ENCODE measurements at regions not wholly inside any gene's neighbourhood (a gene's known extent, or its start where the extent isn't known, plus 50 kb on each side); places are given as distances from the start of the nearest gene placed in this dataset.

DNA sequence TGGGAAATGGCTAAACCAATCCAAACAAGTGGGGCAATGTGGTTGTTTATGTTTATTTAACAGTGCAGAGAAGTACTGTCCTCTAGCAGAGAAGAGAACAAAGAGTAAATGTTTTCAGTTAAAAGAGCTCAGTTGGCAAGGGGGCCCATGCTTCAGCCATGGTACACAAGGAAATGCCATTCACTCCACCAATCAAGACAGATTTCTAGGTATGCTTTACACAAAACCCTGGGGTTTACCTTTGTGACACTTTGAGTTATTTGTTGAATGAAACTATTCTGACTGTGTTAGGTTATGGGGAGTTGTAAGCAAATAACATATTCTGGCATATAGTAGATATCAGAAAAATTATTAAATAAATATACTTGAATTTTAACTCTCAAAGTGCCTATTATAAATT lies 228.5 kb upstream of the MME start:
- no peaks in the 10 kb centered on the region for H3K9me3 ChIP-seq
- DNase-seq (no peak), ATAC-seq (ENCODE audit: low FRiP score in 2 of 2) (no peak)
- H3K27ac ChIP-seq: no peak overlapping the region
- no peak overlapping the region for H3K4me3 ChIP-seq
- H3K4me1 ChIP-seq: no peaks in the 10 kb centered on the region
- no peak for TF ChIP-seq EP300 (IDR thresholded peaks at IDR 0.05)
- TF ChIP-seq POLR2AphosphoS5 (IDR thresholded peaks at IDR 0.05): no peak
- TF ChIP-seq POLR2A (IDR thresholded peaks at IDR 0.05): no peak
- TF ChIP-seq, protein P1, sequence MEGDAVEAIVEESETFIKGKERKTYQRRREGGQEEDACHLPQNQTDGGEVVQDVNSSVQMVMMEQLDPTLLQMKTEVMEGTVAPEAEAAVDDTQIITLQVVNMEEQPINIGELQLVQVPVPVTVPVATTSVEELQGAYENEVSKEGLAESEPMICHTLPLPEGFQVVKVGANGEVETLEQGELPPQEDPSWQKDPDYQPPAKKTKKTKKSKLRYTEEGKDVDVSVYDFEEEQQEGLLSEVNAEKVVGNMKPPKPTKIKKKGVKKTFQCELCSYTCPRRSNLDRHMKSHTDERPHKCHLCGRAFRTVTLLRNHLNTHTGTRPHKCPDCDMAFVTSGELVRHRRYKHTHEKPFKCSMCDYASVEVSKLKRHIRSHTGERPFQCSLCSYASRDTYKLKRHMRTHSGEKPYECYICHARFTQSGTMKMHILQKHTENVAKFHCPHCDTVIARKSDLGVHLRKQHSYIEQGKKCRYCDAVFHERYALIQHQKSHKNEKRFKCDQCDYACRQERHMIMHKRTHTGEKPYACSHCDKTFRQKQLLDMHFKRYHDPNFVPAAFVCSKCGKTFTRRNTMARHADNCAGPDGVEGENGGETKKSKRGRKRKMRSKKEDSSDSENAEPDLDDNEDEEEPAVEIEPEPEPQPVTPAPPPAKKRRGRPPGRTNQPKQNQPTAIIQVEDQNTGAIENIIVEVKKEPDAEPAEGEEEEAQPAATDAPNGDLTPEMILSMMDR (IDR thresholded peaks at IDR 0.05): no peak
- no peaks in the 10 kb centered on the region for H3K27me3 ChIP-seq
- H3K36me3 ChIP-seq: no peaks in the 10 kb centered on the region

DNA sequence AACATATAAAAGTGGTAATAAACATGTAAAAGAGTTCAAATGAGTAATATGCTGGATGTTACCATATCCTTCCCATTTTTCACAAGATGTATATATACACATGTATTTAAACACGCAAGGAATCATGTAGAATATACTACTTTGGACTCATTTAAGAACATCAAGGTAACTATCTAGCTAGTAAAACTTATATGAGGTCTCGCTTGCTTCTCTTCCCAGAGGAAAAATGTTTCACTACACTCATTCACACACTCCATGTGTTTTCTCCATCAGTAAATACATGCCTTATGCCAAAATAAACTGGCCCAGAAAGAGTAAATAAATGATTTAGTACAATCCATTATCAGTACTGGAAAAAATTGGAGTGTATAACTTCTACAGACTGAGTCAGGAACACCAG lies 229.2 kb upstream of the MME start:
- H3K27me3 ChIP-seq: no peaks in the 10 kb centered on the region
- H3K27ac ChIP-seq: no peak overlapping the region
- no peak for DNase-seq
- no peaks in the 10 kb centered on the region for H3K36me3 ChIP-seq
- ATAC-seq (ENCODE audit: low FRiP score in 2 of 2): no peak
- H3K9me3 ChIP-seq: no peaks in the 10 kb centered on the region
- WGBS, 2 donors: 80 to 93% methylated on average over 2 of the region's 2 CpGs
- no peak overlapping the region for H3K4me3 ChIP-seq
- no peak for TF ChIP-seq POLR2A (IDR thresholded peaks at IDR 0.05)
- no peak for TF ChIP-seq EP300 (IDR thresholded peaks at IDR 0.05)
- TF ChIP-seq, protein P1 (IDR thresholded peaks at IDR 0.05): no peak
- no peak for TF ChIP-seq POLR2AphosphoS5 (IDR thresholded peaks at IDR 0.05)
- no peaks in the 10 kb centered on the region for H3K4me1 ChIP-seq

DNA sequence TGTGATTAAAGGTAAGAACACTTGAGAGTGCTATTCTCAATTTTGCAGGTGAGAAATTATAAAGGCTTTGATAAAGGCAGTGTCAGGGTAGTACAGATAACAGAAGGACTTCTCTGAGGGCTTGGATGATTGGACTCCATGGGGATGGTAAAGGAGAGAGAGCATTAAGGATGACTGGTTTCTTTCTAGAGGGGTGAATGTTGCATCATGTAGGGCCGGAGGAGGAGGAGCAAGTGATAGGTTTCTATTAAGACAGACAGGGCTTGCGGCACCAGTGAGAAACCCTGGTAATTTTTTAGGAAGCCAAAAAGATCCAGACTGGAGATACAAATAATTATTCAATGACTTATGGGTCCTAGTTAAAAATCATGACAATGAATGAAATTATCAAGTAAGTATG lies 230.7 kb upstream of the MME start:
- H3K27ac ChIP-seq: no peak overlapping the region
- no peak for DNase-seq
- ATAC-seq (ENCODE audit: low FRiP score in 2 of 2): no peak
- 90 to 95% methylated on average over 2 of the region's 2 CpGs for WGBS, 2 donors
- no peaks in the 10 kb centered on the region for H3K36me3 ChIP-seq
- no peak overlapping the region for H3K4me3 ChIP-seq
- no peaks in the 10 kb centered on the region for H3K9me3 ChIP-seq
- H3K4me1 ChIP-seq: no peaks in the 10 kb centered on the region
- H3K27me3 ChIP-seq: no peaks in the 10 kb centered on the region
- TF ChIP-seq POLR2A (IDR thresholded peaks at IDR 0.05): no peak
- TF ChIP-seq, protein P1 (IDR thresholded peaks at IDR 0.05): no peak
- TF ChIP-seq EP300 (IDR thresholded peaks at IDR 0.05): no peak
- TF ChIP-seq POLR2AphosphoS5 (IDR thresholded peaks at IDR 0.05): no peak

GRCh38 chr3:154844863-154845262 lies 235.3 kb upstream of the MME start:
- no peaks in the 10 kb centered on the region for H3K36me3 ChIP-seq
- DNase-seq: no peak
- no peaks in the 10 kb centered on the region for H3K4me1 ChIP-seq
- ATAC-seq (ENCODE audit: low FRiP score in 2 of 2): no peak
- no peaks in the 10 kb centered on the region for H3K9me3 ChIP-seq
- no peak for TF ChIP-seq POLR2AphosphoS5 (IDR thresholded peaks at IDR 0.05)
- no peak for TF ChIP-seq POLR2A (IDR thresholded peaks at IDR 0.05)
- TF ChIP-seq, protein P1 (IDR thresholded peaks at IDR 0.05): no peak
- TF ChIP-seq EP300 (IDR thresholded peaks at IDR 0.05): no peak
- no peak overlapping the region for H3K27ac ChIP-seq
- H3K27me3 ChIP-seq: no peaks in the 10 kb centered on the region
- no peak overlapping the region for H3K4me3 ChIP-seq
- WGBS, 2 donors: 38 to 55% methylated on average over 1 of the region's 1 CpG

DNA sequence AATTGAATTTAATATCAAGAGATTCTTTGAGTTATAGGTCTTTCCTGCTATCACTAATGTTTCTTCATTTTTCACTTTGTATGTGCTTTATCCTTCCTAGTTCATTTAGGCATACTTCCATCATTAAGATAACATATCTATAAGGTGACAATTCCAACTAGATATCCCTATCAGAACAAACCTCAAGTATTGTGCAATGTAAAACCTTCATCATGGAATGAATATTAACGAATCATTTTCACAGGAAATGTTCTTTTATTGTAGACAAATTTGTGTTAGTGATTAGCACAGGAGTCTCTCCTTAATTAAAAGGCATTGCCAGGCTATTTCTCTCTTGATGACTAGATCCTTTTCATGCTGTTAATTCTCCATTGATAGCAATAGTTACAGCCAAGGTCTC lies 236.5 kb upstream of the MME start:
- WGBS, 2 donors: 35 to 43% methylated on average over 1 of the region's 1 CpG
- Histone ChIP-seq H3K27me3 (no peaks in the 10 kb centered on the region), H3K4me3 (no peak overlapping the region), H3K9me3 (no peaks in the 10 kb centered on the region), H3K36me3 (no peaks in the 10 kb centered on the region), H3K27ac (no peak overlapping the region), H3K4me1 (no peaks in the 10 kb centered on the region)
- no peak for ATAC-seq (ENCODE audit: low FRiP score in 2 of 2)
- no peak for DNase-seq
- TF ChIP-seq, protein P1 (IDR thresholded peaks at IDR 0.05): no peak

All from upper lobe of left lung (tissue), 6 donors.